Thyroid gland (tissue), 4 donors: ENCODE measurements at regions not wholly inside any gene's neighbourhood (a gene's known extent, or its start where the extent isn't known, plus 50 kb on each side); places are given as distances from the start of the nearest gene placed in this dataset.

Source experiments
- POLR2A ChIP-seq, 2 donors: fragments of 450-650 bp; IDR thresholded peaks; one replicate each; pipeline ENCODE4 v1.6.1; 2017; ENCODE audit warnings: antibody characterized with exemption in 2 of 2, mild to moderate bottlenecking in 2 of 2, moderate library complexity in 1 of 2
- TF ChIP-seq, protein P1 (sequence below), 6 experiments: fragments of 200-600 bp in 3 of 6; fragments of 450-650 bp in 3 of 6; sonication (generic) in 3 of 6; IDR thresholded peaks; one replicate each; pipeline ENCODE4 v1.5.1; 2016 to 2019; ENCODE audit warnings: antibody characterized with exemption in 6 of 6, mild to moderate bottlenecking in 2 of 6, inconsistent platforms in 1 of 6, moderate library complexity in 1 of 6

DNA sequence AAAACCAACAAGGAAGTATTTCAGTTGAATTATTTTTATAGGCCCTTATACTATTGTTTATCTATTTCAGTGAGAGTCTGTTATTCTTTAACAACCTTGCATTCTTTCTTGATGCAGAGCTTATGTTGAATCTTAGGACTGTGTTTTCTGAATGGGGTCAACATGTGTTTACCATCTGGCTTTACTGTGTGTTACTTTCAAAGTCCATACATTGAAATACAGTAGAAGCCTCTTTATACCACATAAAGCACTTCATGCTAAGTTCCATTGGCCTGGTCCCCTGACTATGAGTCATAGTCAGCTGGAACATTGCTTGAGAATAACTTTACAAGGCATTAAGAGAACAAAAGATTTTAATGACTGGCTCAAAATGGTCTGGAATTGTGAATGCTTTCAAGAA, 152.6 kb downstream of the GASK1B start:
- TF ChIP-seq, protein P1, sequence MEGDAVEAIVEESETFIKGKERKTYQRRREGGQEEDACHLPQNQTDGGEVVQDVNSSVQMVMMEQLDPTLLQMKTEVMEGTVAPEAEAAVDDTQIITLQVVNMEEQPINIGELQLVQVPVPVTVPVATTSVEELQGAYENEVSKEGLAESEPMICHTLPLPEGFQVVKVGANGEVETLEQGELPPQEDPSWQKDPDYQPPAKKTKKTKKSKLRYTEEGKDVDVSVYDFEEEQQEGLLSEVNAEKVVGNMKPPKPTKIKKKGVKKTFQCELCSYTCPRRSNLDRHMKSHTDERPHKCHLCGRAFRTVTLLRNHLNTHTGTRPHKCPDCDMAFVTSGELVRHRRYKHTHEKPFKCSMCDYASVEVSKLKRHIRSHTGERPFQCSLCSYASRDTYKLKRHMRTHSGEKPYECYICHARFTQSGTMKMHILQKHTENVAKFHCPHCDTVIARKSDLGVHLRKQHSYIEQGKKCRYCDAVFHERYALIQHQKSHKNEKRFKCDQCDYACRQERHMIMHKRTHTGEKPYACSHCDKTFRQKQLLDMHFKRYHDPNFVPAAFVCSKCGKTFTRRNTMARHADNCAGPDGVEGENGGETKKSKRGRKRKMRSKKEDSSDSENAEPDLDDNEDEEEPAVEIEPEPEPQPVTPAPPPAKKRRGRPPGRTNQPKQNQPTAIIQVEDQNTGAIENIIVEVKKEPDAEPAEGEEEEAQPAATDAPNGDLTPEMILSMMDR (IDR thresholded peaks at IDR 0.05) = no peak
- TF ChIP-seq POLR2A (IDR thresholded peaks at IDR 0.05) = no peak
